ENCODE measurements at regions not wholly inside any gene's neighbourhood (a gene's known extent, or its start where the extent isn't known, plus 50 kb on each side); places are given as distances from the start of the nearest gene placed in this dataset.

GRCh38 chr13:67696775-67697174 is 466.6 kb upstream of the PCDH9 start:
- H3K36me3 Mint-ChIP-seq (ENCODE audit: insufficient read depth, unreplicated experiment): no peaks in the 10 kb centered on the region
- no peak for TF ChIP-seq CTCF (IDR thresholded peaks at IDR 0.05; ENCODE audit: insufficient read depth in 1 of 2, low read depth in 1 of 2, low read length in 1 of 2, severe bottlenecking in 1 of 2, unreplicated experiment in 1 of 2)
- POLR2A ChIA-PET: no interaction called here

DNA sequence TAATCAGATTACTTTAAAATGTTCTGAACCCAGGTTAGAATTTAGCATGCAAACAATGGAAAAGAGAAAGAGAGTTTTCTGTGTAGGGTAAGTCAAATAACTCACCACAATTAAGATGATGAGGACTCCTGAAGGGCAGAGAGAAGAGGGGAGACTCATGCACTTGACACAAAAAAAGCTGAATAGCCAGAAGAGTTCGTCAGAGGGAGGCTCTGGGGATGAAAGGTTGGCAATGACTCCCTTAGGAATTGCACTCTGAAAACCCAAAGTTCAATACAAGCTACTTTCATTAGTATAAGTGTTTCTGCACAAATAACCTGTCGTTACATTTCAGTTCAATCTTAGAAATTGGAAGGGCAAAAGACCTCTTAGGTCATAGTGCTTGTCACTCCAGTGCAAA is 434.4 kb upstream of the PCDH9 start:
- Mint-ChIP-seq H3K27me3 (ENCODE audit: insufficient read depth, unreplicated experiment) (no peaks in the 10 kb centered on the region), H3K36me3 (ENCODE audit: insufficient read depth, unreplicated experiment) (no peaks in the 10 kb centered on the region), H3K4me1 (ENCODE audit: low read depth, unreplicated experiment) (no peaks in the 10 kb centered on the region), H3K4me3 (ENCODE audit: unreplicated experiment) (no peak overlapping the region), H3K9me3 (ENCODE audit: unreplicated experiment) (no peaks in the 10 kb centered on the region), H3K27ac (ENCODE audit: unreplicated experiment) (no peak overlapping the region)
- H3K27me3 ChIP-seq (replicated peaks; ENCODE audit: control insufficient read depth, insufficient read depth, low read length): no peaks in the 10 kb centered on the region
- ChIA-PET POLR2A (no interaction called here), CTCF (no interaction called here)
- no peaks in the 10 kb centered on the region for H3K4me1 ChIP-seq
- DNase-seq: no peak
- TF ChIP-seq CTCF (IDR thresholded peaks at IDR 0.05; ENCODE audit: insufficient read depth in 1 of 2, low read depth in 1 of 2, low read length in 1 of 2, severe bottlenecking in 1 of 2, unreplicated experiment in 1 of 2): no peak
- intact Hi-C loops (cut with micrococcal nuclease; ENCODE audit: unreplicated experiment): no loop called here
- H3K4me3 ChIP-seq (ENCODE audit: low read depth, low read length): no peak overlapping the region
- no peaks in the 10 kb centered on the region for H3K9me3 ChIP-seq
- H3K36me3 ChIP-seq (ENCODE audit: control insufficient read depth, insufficient read depth, low read length): no peaks in the 10 kb centered on the region
- no TSS peak for BruUV-seq (replicated peaks)

More at GRCh38 chr13:67696775-67697174, 466.6 kb upstream of the PCDH9 start:
- H3K4me1 Mint-ChIP-seq (ENCODE audit: low read depth, unreplicated experiment): no peaks in the 10 kb centered on the region
- no peaks in the 10 kb centered on the region for H3K9me3 ChIP-seq
- no peak for DNase-seq
- H3K9me3 Mint-ChIP-seq (ENCODE audit: unreplicated experiment): no peaks in the 10 kb centered on the region
- H3K36me3 ChIP-seq (ENCODE audit: control insufficient read depth, insufficient read depth, low read length): no peaks in the 10 kb centered on the region
- BruUV-seq (replicated peaks): no TSS peak
- CTCF ChIA-PET: no interaction called here
- intact Hi-C loops (cut with micrococcal nuclease; ENCODE audit: unreplicated experiment): no loop called here
- no peak overlapping the region for H3K4me3 ChIP-seq (ENCODE audit: low read depth, low read length)
- H3K27me3 ChIP-seq (replicated peaks; ENCODE audit: control insufficient read depth, insufficient read depth, low read length): no peaks in the 10 kb centered on the region
- H3K4me1 ChIP-seq: no peaks in the 10 kb centered on the region
- peaks cover 7% of the 10 kb centered on the region for H3K27me3 Mint-ChIP-seq (ENCODE audit: insufficient read depth, unreplicated experiment)
- H3K27ac Mint-ChIP-seq (ENCODE audit: unreplicated experiment): no peak overlapping the region
- no peak overlapping the region for H3K4me3 Mint-ChIP-seq (ENCODE audit: unreplicated experiment)

- Histone ChIP-seq H3K27me3 (replicated peaks; ENCODE audit: control insufficient read depth, insufficient read depth, low read length) (no peaks in the 10 kb centered on the region), H3K4me3 (ENCODE audit: low read depth, low read length) (no peak overlapping the region), H3K36me3 (ENCODE audit: control insufficient read depth, insufficient read depth, low read length) (no peaks in the 10 kb centered on the region), H3K9me3 (no peaks in the 10 kb centered on the region), H3K4me1 (no peaks in the 10 kb centered on the region)
- DNase-seq: no peak
- H3K4me1 Mint-ChIP-seq (ENCODE audit: low read depth, unreplicated experiment): no peaks in the 10 kb centered on the region
- no peak for TF ChIP-seq CTCF (IDR thresholded peaks at IDR 0.05; ENCODE audit: insufficient read depth in 1 of 2, low read depth in 1 of 2, low read length in 1 of 2, severe bottlenecking in 1 of 2, unreplicated experiment in 1 of 2)
- H3K27me3 Mint-ChIP-seq (ENCODE audit: insufficient read depth, unreplicated experiment): no peaks in the 10 kb centered on the region
- H3K36me3 Mint-ChIP-seq (ENCODE audit: insufficient read depth, unreplicated experiment): no peaks in the 10 kb centered on the region
- no TSS peak for BruUV-seq (replicated peaks)
- no peaks in the 10 kb centered on the region for H3K9me3 Mint-ChIP-seq (ENCODE audit: unreplicated experiment)
- ChIA-PET CTCF (no interaction called here), POLR2A (no interaction called here)
- H3K27ac Mint-ChIP-seq (ENCODE audit: unreplicated experiment): no peak overlapping the region
- intact Hi-C loops (cut with micrococcal nuclease; ENCODE audit: unreplicated experiment): no loop called here
- H3K4me3 Mint-ChIP-seq (ENCODE audit: unreplicated experiment): no peak overlapping the region
These were observed 432.9 kb upstream of the PCDH9 start for GRCh38 chr13:67662997-67663396.

All from Caco-2 (cell line).